Gastrocnemius medialis (tissue), 4 donors: ENCODE measurements at regions not wholly inside any gene's neighbourhood (a gene's known extent, or its start where the extent isn't known, plus 50 kb on each side); places are given as distances from the start of the nearest gene placed in this dataset.

Source experiments
- ATAC-seq, 2 donors: fragments of 150-250 bp; one replicate each; pipeline ENCODE4 v1.9.1; 2016
- DNase-seq, 2 donors: peaks; one replicate each; pipeline ENCODE4 v3.0.0-alpha.2; 2019
- H3K27ac ChIP-seq, 4 donors: fragments of 200-600 bp; sonication (generic); 1 replicate in 1 of 4; 2 replicates in 3 of 4; pipeline ENCODE4 v1.5.1; 2016 to 2018; ENCODE audit warnings: mild to moderate bottlenecking in 2 of 4, moderate library complexity in 1 of 4
- H3K27me3 ChIP-seq, 3 donors: fragments of 200-600 bp; sonication (generic) in 2 of 3; 1 replicate in 1 of 3; 2 replicates in 2 of 3; pipeline versions ENCODE4 v1.5.1 to v1.6.0; 2016 to 2019; ENCODE audit warnings: mild to moderate bottlenecking in 1 of 3, moderate library complexity in 1 of 3
- H3K36me3 ChIP-seq, 2 donors: fragments of 200-600 bp; sonication (generic) in 1 of 2; one replicate each; pipeline ENCODE4 v1.5.1; 2017 to 2018
- H3K4me1 ChIP-seq, 2 donors: fragments of 200-600 bp; sonication (generic) in 1 of 2; one replicate each; pipeline ENCODE4 v1.5.1; 2016 to 2017; ENCODE audit warnings: mild to moderate bottlenecking in 2 of 2
- H3K4me3 ChIP-seq, 4 donors: fragments of 200-600 bp; sonication (generic) in 3 of 4; 1 replicate in 1 of 4; 2 replicates in 3 of 4; pipeline ENCODE4 v1.5.1; 2016 to 2019; ENCODE audit warnings: mild to moderate bottlenecking in 2 of 4
- H3K9me3 ChIP-seq, 3 donors: fragments of 200-600 bp; sonication (generic) in 2 of 3; 1 replicate in 1 of 3; 2 replicates in 2 of 3; pipeline ENCODE4 v1.5.1; 2016 to 2019
- CTCF ChIP-seq, 5 experiments: fragments of 450-650 bp in 3 of 5; fragments of 200-600 bp in 2 of 5; sonication (generic) in 2 of 5; IDR thresholded peaks in 4 of 5; conservative IDR thresholded peaks in 1 of 5; 1 replicate in 4 of 5; 2 replicates in 1 of 5; pipeline ENCODE4 v1.5.1; 2016 to 2019; ENCODE audit warnings: antibody characterized with exemption in 5 of 5, mild to moderate bottlenecking in 3 of 5, moderate library complexity in 3 of 5
- POLR2A ChIP-seq, 2 donors: fragments of 450-650 bp; IDR thresholded peaks; one replicate each; pipeline ENCODE4 v1.6.1; 2017; ENCODE audit warnings: antibody characterized with exemption in 2 of 2, mild to moderate bottlenecking in 2 of 2, moderate library complexity in 2 of 2
- in situ Hi-C, 4 donors: fragments of 200-750 bp; cut with MboI; loops; one replicate each; pipeline versions ENCODE4 v1.15.0 to v1.8.0; 2017; ENCODE audit warnings: low sequenced_read_pairs in 4 of 4
- intact Hi-C: fragments of 100-400 bp; cut with DNase I; formaldehyde crosslinking; loops from one replicate; pipeline ENCODE4 v1.15.1; 2023; ENCODE audit warnings: low total_unique reads

GRCh38 chr3:69604735-69605450 is 134.4 kb upstream of the MITF start:
- Histone ChIP-seq H3K27me3 (no peaks in the 10 kb centered on the region), H3K4me3 (no peak overlapping the region), H3K27ac (no peak overlapping the region), H3K9me3 (no peaks in the 10 kb centered on the region), H3K36me3 (no peaks in the 10 kb centered on the region), H3K4me1 (no peaks in the 10 kb centered on the region)
- in situ Hi-C loops = no loop called here
- intact Hi-C loops = no loop called here
- DNase-seq (no peak), ATAC-seq (no peak)
- TF ChIP-seq CTCF (IDR thresholded peaks at IDR 0.05 in 4 of 5, conservative IDR thresholded peaks at IDR 0.05 in 1 of 5) = no peak
- TF ChIP-seq POLR2A (IDR thresholded peaks at IDR 0.05) = no peak

DNA sequence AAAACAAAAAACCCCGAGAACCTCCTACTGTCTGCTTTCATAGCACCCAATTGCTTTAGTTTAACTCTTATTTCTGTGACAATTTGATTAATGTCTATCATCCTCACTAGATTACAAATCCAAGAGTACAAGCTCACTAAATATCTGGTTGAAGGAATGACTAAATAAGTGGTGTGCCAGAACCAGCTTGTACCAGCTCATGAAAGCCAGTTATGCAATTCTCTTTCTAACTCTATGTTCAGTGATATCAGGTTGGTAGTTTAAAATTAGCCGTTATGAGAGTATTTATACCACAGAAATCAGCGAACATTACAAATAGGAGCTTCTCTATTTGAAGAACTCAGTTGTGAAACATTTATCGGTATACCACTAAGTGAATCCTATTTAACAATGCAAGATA is 137.2 kb upstream of the MITF start:
- no peak for ATAC-seq
- no peak overlapping the region for H3K27ac ChIP-seq
- TF ChIP-seq POLR2A (IDR thresholded peaks at IDR 0.05) (no peak), CTCF (IDR thresholded peaks at IDR 0.05 in 4 of 5, conservative IDR thresholded peaks at IDR 0.05 in 1 of 5) (no peak)

DNA sequence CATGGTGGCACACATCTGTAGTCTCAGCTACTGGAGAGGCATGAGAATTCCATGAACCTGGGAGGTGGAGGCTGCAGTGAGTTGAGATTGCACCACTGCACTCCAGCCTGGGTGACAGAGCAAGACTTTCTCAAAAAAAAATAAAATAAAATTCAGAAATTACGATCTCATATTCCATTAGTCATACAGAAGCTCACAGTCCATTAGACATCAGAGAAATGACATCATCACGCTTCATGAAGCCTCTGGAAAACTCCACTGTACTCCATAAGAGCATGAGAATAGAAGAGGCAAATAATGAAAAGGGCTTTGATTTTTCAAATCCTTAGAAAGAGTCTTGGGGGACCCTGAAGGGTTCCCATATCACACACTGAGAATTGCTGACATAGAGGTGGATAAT is 145.0 kb upstream of the MITF start:
- ATAC-seq = no peak
- H3K4me1 ChIP-seq = no peaks in the 10 kb centered on the region

More for the DNA sequence above, 137.2 kb upstream of the MITF start:
- H3K27me3 ChIP-seq = no peaks in the 10 kb centered on the region
- intact Hi-C loops = no loop called here
- no peak overlapping the region for H3K4me3 ChIP-seq
- in situ Hi-C loops = no loop called here
- no peak for DNase-seq
- H3K36me3 ChIP-seq = no peaks in the 10 kb centered on the region
- H3K9me3 ChIP-seq = no peaks in the 10 kb centered on the region
- H3K4me1 ChIP-seq = no peaks in the 10 kb centered on the region

GRCh38 chr3:69591164-69591736 is 148.0 kb upstream of the MITF start:
- no peak for DNase-seq
- Histone ChIP-seq H3K9me3 (peaks cover 0 to 6% (median 0%) of the 10 kb centered on the region in 3 donors), H3K36me3 (no peaks in the 10 kb centered on the region), H3K4me3 (no peak overlapping the region), H3K4me1 (no peaks in the 10 kb centered on the region), H3K27me3 (peaks cover 0 to 6% (median 0%) of the 10 kb centered on the region in 3 donors), H3K27ac (no peak overlapping the region)
- TF ChIP-seq CTCF (IDR thresholded peaks at IDR 0.05 in 4 of 5, conservative IDR thresholded peaks at IDR 0.05 in 1 of 5) (no peak), POLR2A (IDR thresholded peaks at IDR 0.05) (no peak)
- in situ Hi-C loops (no loop called here), intact Hi-C loops (no loop called here)
- ATAC-seq = no peak

More for the DNA sequence above, 145.0 kb upstream of the MITF start:
- peaks cover 0 to 4% (median 0%) of the 10 kb centered on the region in 3 donors for H3K27me3 ChIP-seq
- no peaks in the 10 kb centered on the region for H3K9me3 ChIP-seq
- no peak overlapping the region for H3K27ac ChIP-seq
- TF ChIP-seq POLR2A (IDR thresholded peaks at IDR 0.05) = no peak
- no peak for TF ChIP-seq CTCF (IDR thresholded peaks at IDR 0.05 in 4 of 5, conservative IDR thresholded peaks at IDR 0.05 in 1 of 5)
- in situ Hi-C loops = no loop called here
- no peak overlapping the region for H3K4me3 ChIP-seq
- intact Hi-C loops = no loop called here
- no peaks in the 10 kb centered on the region for H3K36me3 ChIP-seq
- no peak for DNase-seq
